ENCODE measurements at regions not wholly inside any gene's neighbourhood (a gene's known extent, or its start where the extent isn't known, plus 50 kb on each side); places are given as distances from the start of the nearest gene placed in this dataset.
A peak's percentile ranks its signal among the peaks of the same experiment; 100 is the strongest.

GRCh38 chr12:115355301-115355700 is 671.3 kb upstream of the TBX3 start:
- DNase-seq (ENCODE audit: low read depth): no peak

- peak; percentile 89 for DNase-seq (ENCODE audit: low read depth)
These were observed 670.3 kb upstream of the TBX3 start for GRCh38 chr12:115354007-115354890.

GRCh38 chr12:115353467-115353866 is 669.5 kb upstream of the TBX3 start:
- DNase-seq (ENCODE audit: low read depth): no peak

- no peak for DNase-seq (ENCODE audit: low read depth)
These were observed 667.6 kb upstream of the TBX3 start for GRCh38 chr12:115351514-115352077.

- no peak for DNase-seq (ENCODE audit: low read depth)
These were observed 665.7 kb upstream of the TBX3 start for GRCh38 chr12:115349711-115350110.

- no peak for DNase-seq (ENCODE audit: low read depth)
These were observed 664.3 kb upstream of the TBX3 start for GRCh38 chr12:115348301-115348700.

- no peak for DNase-seq (ENCODE audit: low read depth)
These were observed 659.6 kb upstream of the TBX3 start for GRCh38 chr12:115343601-115344000.

- DNase-seq (ENCODE audit: low read depth): no peak
These were observed 659.0 kb upstream of the TBX3 start for GRCh38 chr12:115343008-115343407.

- peak; percentile 97 for DNase-seq (ENCODE audit: low read depth)
These were observed 657.5 kb upstream of the TBX3 start for GRCh38 chr12:115341442-115341841.

GRCh38 chr12:115338566-115339294 is 654.8 kb upstream of the TBX3 start:
- peak; percentile 24 for DNase-seq (ENCODE audit: low read depth)

GRCh38 chr12:115337693-115338543 is 653.9 kb upstream of the TBX3 start:
- DNase-seq (ENCODE audit: low read depth): peak; percentile 74

GRCh38 chr12:115336506-115336905 is 652.5 kb upstream of the TBX3 start:
- no peak for DNase-seq (ENCODE audit: low read depth)

GRCh38 chr12:115335594-115335993 is 651.6 kb upstream of the TBX3 start:
- no peak for DNase-seq (ENCODE audit: low read depth)

GRCh38 chr12:115335048-115335447 is 651.1 kb upstream of the TBX3 start:
- DNase-seq (ENCODE audit: low read depth): no peak

- no peak for DNase-seq (ENCODE audit: low read depth)
These were observed 649.0 kb upstream of the TBX3 start for GRCh38 chr12:115332945-115333344.

- DNase-seq (ENCODE audit: low read depth): no peak
These were observed 641.9 kb upstream of the TBX3 start for GRCh38 chr12:115325858-115326257.

- DNase-seq (ENCODE audit: low read depth): no peak
These were observed 641.1 kb upstream of the TBX3 start for GRCh38 chr12:115324949-115325593.

GRCh38 chr12:115323223-115323905 is 639.4 kb upstream of the TBX3 start:
- no peak for DNase-seq (ENCODE audit: low read depth)

GRCh38 chr12:115322275-115322674 is 638.3 kb upstream of the TBX3 start:
- DNase-seq (ENCODE audit: low read depth): no peak

- DNase-seq (ENCODE audit: low read depth): no peak
These were observed 637.0 kb upstream of the TBX3 start for GRCh38 chr12:115320967-115321366.

GRCh38 chr12:115320451-115320850 is 636.5 kb upstream of the TBX3 start:
- no peak for DNase-seq (ENCODE audit: low read depth)
